CD4-positive, CD25-positive, alpha-beta regulatory T cell (primary cell): ENCODE measurements at regions not wholly inside any gene's neighbourhood (a gene's known extent, or its start where the extent isn't known, plus 50 kb on each side); places are given as distances from the start of the nearest gene placed in this dataset.

Experiments used
- ATAC-seq, 2 donors: fragments of 150-1000 bp; cut with Tn5 transposase; one replicate each; pipeline ENCODE4 v1.10.0; 2021; ENCODE audit warnings: low read depth in 2 of 2, moderate number of reproducible peaks in 2 of 2, moderate library complexity in 1 of 2
- DNase-seq, 3 donors: peaks; one replicate each; pipeline versions ENCODE4 v3.0.0 to v3.0.0-alpha.2; 2012 to 2022; ENCODE audit warnings: mixed read lengths in 1 of 3
- H3K27ac ChIP-seq: one replicate; pipeline ENCODE4 v1.7.0; 2013; ENCODE audit warnings: mild to moderate bottlenecking, low read length; ENCODE audit not compliant: insufficient read depth, poor library complexity, severe bottlenecking
- H3K27me3 ChIP-seq: one replicate; pipeline ENCODE4 v1.7.0; 2013; ENCODE audit warnings: low read length; ENCODE audit not compliant: control insufficient read depth, insufficient read depth
- H3K36me3 ChIP-seq: one replicate; pipeline ENCODE4 v1.7.0; 2013; ENCODE audit warnings: mild to moderate bottlenecking, low read length, moderate library complexity; ENCODE audit not compliant: control insufficient read depth, insufficient read depth
- H3K4me1 ChIP-seq: 2 replicates; pipeline ENCODE4 v1.7.0; 2013; ENCODE audit warnings: mild to moderate bottlenecking, low read length; ENCODE audit not compliant: insufficient read depth, control insufficient read depth, poor library complexity, severe bottlenecking
- H3K4me3 ChIP-seq: one replicate; pipeline ENCODE4 v1.7.0; 2013; ENCODE audit warnings: low read depth, mild to moderate bottlenecking, low read length, moderate library complexity
- H3K9me3 ChIP-seq, 2 experiments: 1 replicate in 1 of 2; 2 replicates in 1 of 2; pipeline ENCODE4 v1.7.0; 2013; ENCODE audit warnings: low read length in 2 of 2, mild to moderate bottlenecking in 1 of 2, moderate library complexity in 1 of 2; ENCODE audit not compliant: control insufficient read depth in 2 of 2
- H3K27ac Mint-ChIP-seq, 3 donors: one replicate each; pipeline ENCODE4 v1.8.0; 2020 to 2022; ENCODE audit warnings: mild to moderate bottlenecking in 3 of 3, mixed read lengths in 3 of 3, moderate library complexity in 2 of 3
- H3K27me3 Mint-ChIP-seq: one replicate; pipeline ENCODE4 v1.8.0; 2022; ENCODE audit warnings: mild to moderate bottlenecking, mixed read lengths
- H3K36me3 Mint-ChIP-seq: one replicate; pipeline ENCODE4 v1.8.0; 2020; ENCODE audit warnings: mixed read lengths
- H3K4me1 Mint-ChIP-seq, 4 donors: one replicate each; pipeline ENCODE4 v1.8.0; 2020 to 2022; ENCODE audit warnings: mixed read lengths in 4 of 4, mild to moderate bottlenecking in 1 of 4
- H3K4me3 Mint-ChIP-seq, 4 donors: one replicate each; pipeline ENCODE4 v1.8.0; 2020 to 2022; ENCODE audit warnings: mild to moderate bottlenecking in 4 of 4, mixed read lengths in 4 of 4, moderate library complexity in 3 of 4
- H3K9me3 Mint-ChIP-seq, 7 donors: one replicate each; pipeline ENCODE4 v1.8.0; 2020 to 2022; ENCODE audit warnings: mixed read lengths in 7 of 7, mild to moderate bottlenecking in 3 of 7, moderate library complexity in 2 of 7

DNA sequence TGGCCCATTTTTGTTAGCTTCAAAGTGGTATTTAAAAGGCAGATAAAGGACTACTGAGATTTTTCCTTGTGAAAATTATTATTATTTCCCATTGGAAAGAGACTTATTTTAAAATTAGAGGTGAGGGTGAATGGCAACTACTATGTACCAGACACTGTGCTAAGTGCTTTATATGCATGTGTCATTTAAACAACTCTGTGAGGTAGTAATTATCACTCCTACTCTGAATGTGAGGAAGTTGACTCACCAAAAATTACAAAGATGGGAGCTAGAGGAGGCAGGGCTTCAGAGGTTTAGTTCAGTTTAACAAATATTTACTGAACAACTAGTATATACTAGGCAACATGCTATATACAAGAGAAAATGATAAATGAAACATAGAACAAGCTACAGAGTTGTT lies 78.2 kb downstream of the MSL3 start:
- Histone ChIP-seq H3K27ac (no peak overlapping the region), H3K4me1 (no peaks in the 10 kb centered on the region), H3K36me3 (no peaks in the 10 kb centered on the region), H3K4me3 (no peak overlapping the region), H3K27me3 (no peaks in the 10 kb centered on the region), H3K9me3 (no peaks in the 10 kb centered on the region)
- no peak for ATAC-seq
- H3K4me1 Mint-ChIP-seq, result peaks cover 0 to 4% (median 0%) of the 10 kb centered on the region in 4 donors
- H3K27ac Mint-ChIP-seq, result no peak overlapping the region
- no peaks in the 10 kb centered on the region for H3K36me3 Mint-ChIP-seq
- H3K9me3 Mint-ChIP-seq, result peaks cover 0 to 3% (median 0%) of the 10 kb centered on the region in 7 donors
- no peak for DNase-seq
- H3K27me3 Mint-ChIP-seq, result peaks cover 3% of the 10 kb centered on the region
- H3K4me3 Mint-ChIP-seq, result no peak overlapping the region

- Histone ChIP-seq H3K4me3 (no peak overlapping the region), H3K27ac (no peak overlapping the region), H3K36me3 (no peaks in the 10 kb centered on the region), H3K9me3 (no peaks in the 10 kb centered on the region), H3K27me3 (no peaks in the 10 kb centered on the region), H3K4me1 (no peaks in the 10 kb centered on the region)
- H3K9me3 Mint-ChIP-seq, result peaks cover 0 to 3% (median 0%) of the 10 kb centered on the region in 7 donors
- H3K4me3 Mint-ChIP-seq, result no peak overlapping the region
- H3K27ac Mint-ChIP-seq, result no peak overlapping the region
- ATAC-seq, result no peak
- DNase-seq, result no peak
- H3K4me1 Mint-ChIP-seq, result peaks cover 0 to 4% (median 0%) of the 10 kb centered on the region in 4 donors
- no peaks in the 10 kb centered on the region for H3K27me3 Mint-ChIP-seq
- H3K36me3 Mint-ChIP-seq, result no peaks in the 10 kb centered on the region
Observed at GRCh38 chrX:11837437-11837836, 79.4 kb downstream of the MSL3 start.

GRCh38 chrX:11864171-11864570 lies 106.1 kb downstream of the MSL3 start:
- Histone ChIP-seq H3K9me3 (no peaks in the 10 kb centered on the region), H3K27ac (no peak overlapping the region), H3K4me1 (no peaks in the 10 kb centered on the region), H3K27me3 (no peaks in the 10 kb centered on the region), H3K4me3 (no peak overlapping the region), H3K36me3 (no peaks in the 10 kb centered on the region)
- DNase-seq, result no peak
- H3K4me3 Mint-ChIP-seq, result no peak overlapping the region
- no peaks in the 10 kb centered on the region for H3K36me3 Mint-ChIP-seq
- H3K27me3 Mint-ChIP-seq, result no peaks in the 10 kb centered on the region
- no peak for ATAC-seq
- H3K4me1 Mint-ChIP-seq, result no peaks in the 10 kb centered on the region
- peaks cover 0 to 2% (median 0%) of the 10 kb centered on the region in 7 donors for H3K9me3 Mint-ChIP-seq
- H3K27ac Mint-ChIP-seq, result no peak overlapping the region

DNA sequence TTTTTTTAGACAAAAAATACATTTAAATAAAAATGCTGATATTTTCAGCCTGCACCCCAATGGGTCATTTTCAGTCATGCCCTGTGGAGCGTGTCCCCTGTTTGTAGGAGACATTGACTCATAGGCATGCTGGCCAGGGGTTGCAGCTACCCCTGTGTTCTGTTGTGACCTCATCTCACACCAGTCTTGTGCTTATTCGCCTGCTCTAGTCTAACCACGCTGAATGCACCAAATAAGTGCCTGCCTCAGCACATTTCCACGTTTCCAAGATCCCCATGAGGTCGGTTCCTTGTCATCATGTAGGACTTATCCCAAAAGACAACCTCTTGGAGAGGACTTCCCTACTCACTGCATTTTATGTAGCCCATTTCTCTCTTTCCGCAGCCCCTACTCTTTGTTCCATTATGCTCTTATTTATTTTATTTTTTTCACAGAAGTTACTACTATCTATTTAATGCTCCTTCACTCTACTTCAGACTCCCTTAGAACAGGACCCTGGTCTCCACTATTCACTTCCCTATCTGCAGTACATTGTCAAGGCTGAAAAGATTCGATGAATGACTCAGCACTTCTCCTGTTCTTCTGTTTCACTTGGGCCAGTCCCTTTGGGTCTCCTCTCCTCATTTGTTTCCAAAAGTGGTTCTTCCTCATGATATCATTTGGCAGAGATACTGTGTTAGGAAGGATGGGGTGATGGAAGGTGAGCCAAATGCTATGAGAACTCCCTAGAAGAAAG lies 109.7 kb downstream of the MSL3 start:
- no peaks in the 10 kb centered on the region for H3K9me3 ChIP-seq
- no peaks in the 10 kb centered on the region for H3K27me3 ChIP-seq
- ATAC-seq, result no peak
- Mint-ChIP-seq H3K27ac (no peak overlapping the region), H3K27me3 (no peaks in the 10 kb centered on the region), H3K36me3 (no peaks in the 10 kb centered on the region), H3K4me1 (no peaks in the 10 kb centered on the region), H3K9me3 (peaks cover 0 to 2% (median 0%) of the 10 kb centered on the region in 7 donors), H3K4me3 (no peak overlapping the region)
- no peak overlapping the region for H3K4me3 ChIP-seq
- H3K27ac ChIP-seq, result no peak overlapping the region
- DNase-seq, result no peak
- H3K4me1 ChIP-seq, result no peaks in the 10 kb centered on the region
- no peaks in the 10 kb centered on the region for H3K36me3 ChIP-seq

DNA sequence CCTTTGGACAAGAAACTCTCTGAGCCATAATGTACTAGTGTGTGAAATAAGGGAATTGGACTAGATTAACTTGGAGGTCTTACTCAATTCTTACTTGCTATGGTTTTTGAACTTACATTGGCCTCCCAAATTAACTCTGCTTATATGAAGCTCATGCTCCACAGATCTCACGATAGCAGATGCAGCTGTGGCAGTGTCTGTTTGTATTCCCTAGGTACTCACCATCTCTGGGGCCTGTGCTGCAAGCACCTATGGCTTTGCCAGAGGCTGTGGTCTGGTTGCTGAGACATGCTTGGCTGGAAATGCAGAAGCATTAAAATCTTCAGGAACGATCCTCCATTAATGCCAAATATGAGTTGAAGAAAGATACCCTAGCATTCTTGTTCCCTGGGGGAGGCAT lies 112.8 kb downstream of the MSL3 start:
- Histone ChIP-seq H3K9me3 (no peaks in the 10 kb centered on the region), H3K4me3 (no peak overlapping the region), H3K36me3 (no peaks in the 10 kb centered on the region), H3K4me1 (no peaks in the 10 kb centered on the region), H3K27me3 (no peaks in the 10 kb centered on the region), H3K27ac (no peak overlapping the region)
- Mint-ChIP-seq H3K27ac (no peak overlapping the region), H3K9me3 (no peaks in the 10 kb centered on the region), H3K27me3 (no peaks in the 10 kb centered on the region), H3K36me3 (no peaks in the 10 kb centered on the region), H3K4me3 (no peak overlapping the region), H3K4me1 (no peaks in the 10 kb centered on the region)
- DNase-seq (no peak), ATAC-seq (no peak)

DNA sequence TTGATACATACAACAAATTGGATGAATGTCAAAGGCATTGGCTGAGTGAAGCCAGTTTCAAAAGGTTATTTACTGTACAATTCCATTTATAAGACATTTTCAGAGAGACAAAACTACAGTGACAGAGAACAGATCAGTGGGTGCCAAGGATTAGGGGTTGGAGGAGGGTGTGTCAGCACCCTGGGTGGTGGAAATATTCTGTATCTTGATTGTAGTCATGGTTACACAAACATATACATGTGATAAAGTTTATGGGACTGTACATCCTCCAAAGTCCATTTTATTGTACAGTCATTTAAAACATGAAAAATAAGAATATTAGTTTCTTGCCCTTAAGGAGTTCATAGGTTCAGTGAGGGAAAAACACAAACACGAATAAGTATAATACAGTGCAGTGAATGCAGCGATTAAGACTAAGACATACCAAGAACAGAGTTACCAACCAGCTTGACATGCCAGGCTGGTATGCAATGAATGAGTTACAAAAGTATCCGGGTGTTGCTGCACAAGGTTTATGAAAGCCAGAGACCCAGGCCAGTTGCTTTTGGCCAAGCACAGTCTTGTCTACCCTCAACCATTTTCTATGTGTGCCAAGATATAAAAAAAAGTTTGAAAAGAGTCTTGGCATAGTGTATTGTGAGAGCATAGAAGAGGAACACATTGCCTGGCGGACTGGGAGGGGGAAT lies 123.6 kb downstream of the MSL3 start:
- no peak for DNase-seq
- H3K4me3 ChIP-seq, result no peak overlapping the region

GRCh38 chrX:11886745-11887144 lies 128.7 kb downstream of the MSL3 start:
- Histone ChIP-seq H3K27me3 (no peaks in the 10 kb centered on the region), H3K4me1 (no peaks in the 10 kb centered on the region), H3K36me3 (no peaks in the 10 kb centered on the region), H3K4me3 (no peak overlapping the region), H3K9me3 (no peaks in the 10 kb centered on the region), H3K27ac (no peak overlapping the region)
- Mint-ChIP-seq H3K9me3 (peaks cover 0 to 1% (median 0%) of the 10 kb centered on the region in 7 donors), H3K36me3 (no peaks in the 10 kb centered on the region), H3K27me3 (peaks cover 5% of the 10 kb centered on the region), H3K4me3 (no peak overlapping the region), H3K4me1 (no peaks in the 10 kb centered on the region), H3K27ac (no peak overlapping the region)
- DNase-seq, result no peak
- ATAC-seq, result no peak

More for the DNA sequence above, 123.6 kb downstream of the MSL3 start:
- H3K27ac ChIP-seq, result no peak overlapping the region
- no peaks in the 10 kb centered on the region for H3K9me3 Mint-ChIP-seq
- no peaks in the 10 kb centered on the region for H3K36me3 ChIP-seq
- ATAC-seq, result no peak
- H3K27me3 Mint-ChIP-seq, result no peaks in the 10 kb centered on the region
- no peak overlapping the region for H3K27ac Mint-ChIP-seq
- no peaks in the 10 kb centered on the region for H3K4me1 Mint-ChIP-seq
- no peak overlapping the region for H3K4me3 Mint-ChIP-seq
- no peaks in the 10 kb centered on the region for H3K36me3 Mint-ChIP-seq
- H3K27me3 ChIP-seq, result no peaks in the 10 kb centered on the region
- H3K9me3 ChIP-seq, result no peaks in the 10 kb centered on the region
- H3K4me1 ChIP-seq, result no peaks in the 10 kb centered on the region

DNA sequence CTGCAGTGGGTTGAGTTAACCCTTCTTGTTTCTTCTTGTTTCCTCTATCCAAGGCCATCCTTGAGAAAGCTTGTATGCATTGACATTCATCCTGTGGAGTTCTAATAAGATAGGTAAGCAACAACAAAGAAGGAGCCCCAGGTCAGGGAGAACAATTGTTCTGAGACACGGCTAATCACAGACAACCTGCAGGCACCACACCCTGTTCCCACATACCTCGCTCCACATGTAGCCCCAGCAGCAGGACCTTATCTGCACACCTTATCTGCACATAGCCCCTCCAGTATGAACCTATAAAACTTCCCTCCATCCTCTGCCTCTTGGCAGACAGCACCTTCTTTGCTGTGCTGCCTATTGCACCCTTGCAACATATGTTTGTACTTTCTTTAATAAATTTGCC lies 129.1 kb downstream of the MSL3 start:
- Histone ChIP-seq H3K4me3 (no peak overlapping the region), H3K9me3 (no peaks in the 10 kb centered on the region), H3K27me3 (no peaks in the 10 kb centered on the region), H3K4me1 (no peaks in the 10 kb centered on the region), H3K27ac (no peak overlapping the region), H3K36me3 (no peaks in the 10 kb centered on the region)
- Mint-ChIP-seq H3K36me3 (no peaks in the 10 kb centered on the region), H3K27ac (no peak overlapping the region), H3K9me3 (peaks cover 0 to 1% (median 0%) of the 10 kb centered on the region in 7 donors), H3K4me3 (no peak overlapping the region), H3K27me3 (peaks cover 8% of the 10 kb centered on the region), H3K4me1 (no peaks in the 10 kb centered on the region)
- DNase-seq (no peak), ATAC-seq (no peak)
